GM18873 (cell line): ENCODE measurements at regions not wholly inside any gene's neighbourhood (a gene's known extent, or its start where the extent isn't known, plus 50 kb on each side); places are given as distances from the start of the nearest gene placed in this dataset.

ENCODE experiments used
- ATAC-seq: cut with Tn5 transposase; IDR thresholded peaks from one replicate; pipeline ENCODE4 v1.9.1; 2021; ENCODE audit warnings: mild to moderate bottlenecking, moderate library complexity, moderate number of reproducible peaks; ENCODE audit not compliant: unreplicated experiment, low FRiP score

GRCh38 chr11:37598381-37598780 is 1000.3 kb upstream of the RAG2 start:
- no peak for ATAC-seq

- no peak for ATAC-seq
These were observed 999.7 kb upstream of the RAG2 start for GRCh38 chr11:37597776-37598175.

- ATAC-seq = no peak
These were observed 997.8 kb upstream of the RAG2 start for GRCh38 chr11:37595845-37596244.

GRCh38 chr11:37574361-37574760 is 976.3 kb upstream of the RAG2 start:
- no peak for ATAC-seq

- ATAC-seq = no peak
These were observed 974.6 kb upstream of the RAG2 start for GRCh38 chr11:37572491-37573171.

- no peak for ATAC-seq
These were observed 973.2 kb upstream of the RAG2 start for GRCh38 chr11:37571246-37571645.

GRCh38 chr11:37560991-37561390 is 963.0 kb upstream of the RAG2 start:
- ATAC-seq = no peak

GRCh38 chr11:37560346-37560745 is 962.3 kb upstream of the RAG2 start:
- no peak for ATAC-seq

GRCh38 chr11:37558619-37559210 is 960.7 kb upstream of the RAG2 start:
- no peak for ATAC-seq

- no peak for ATAC-seq
These were observed 960.0 kb upstream of the RAG2 start for GRCh38 chr11:37557990-37558389.

GRCh38 chr11:37552284-37552683 is 954.2 kb upstream of the RAG2 start:
- no peak for ATAC-seq

- ATAC-seq = no peak
These were observed 946.5 kb upstream of the RAG2 start for GRCh38 chr11:37544491-37544890.

GRCh38 chr11:37533830-37534229 is 935.8 kb upstream of the RAG2 start:
- ATAC-seq = no peak

GRCh38 chr11:37533087-37533486 is 935.1 kb upstream of the RAG2 start:
- ATAC-seq = no peak

- no peak for ATAC-seq
These were observed 934.2 kb upstream of the RAG2 start for GRCh38 chr11:37532271-37532670.

- ATAC-seq = no peak
These were observed 929.5 kb upstream of the RAG2 start for GRCh38 chr11:37527545-37527944.

GRCh38 chr11:37525336-37525735 is 927.3 kb upstream of the RAG2 start:
- ATAC-seq = no peak

GRCh38 chr11:37519781-37520180 is 921.7 kb upstream of the RAG2 start:
- no peak for ATAC-seq

GRCh38 chr11:37512156-37512780 is 914.2 kb upstream of the RAG2 start:
- ATAC-seq = no peak

GRCh38 chr11:37511425-37511933 is 913.4 kb upstream of the RAG2 start:
- no peak for ATAC-seq

GRCh38 chr11:37509506-37509905 is 911.5 kb upstream of the RAG2 start:
- no peak for ATAC-seq

- no peak for ATAC-seq
These were observed 908.5 kb upstream of the RAG2 start for GRCh38 chr11:37506531-37506930.
